ENCODE measurements at regions not wholly inside any gene's neighbourhood (a gene's known extent, or its start where the extent isn't known, plus 50 kb on each side); places are given as distances from the start of the nearest gene placed in this dataset.

DNA sequence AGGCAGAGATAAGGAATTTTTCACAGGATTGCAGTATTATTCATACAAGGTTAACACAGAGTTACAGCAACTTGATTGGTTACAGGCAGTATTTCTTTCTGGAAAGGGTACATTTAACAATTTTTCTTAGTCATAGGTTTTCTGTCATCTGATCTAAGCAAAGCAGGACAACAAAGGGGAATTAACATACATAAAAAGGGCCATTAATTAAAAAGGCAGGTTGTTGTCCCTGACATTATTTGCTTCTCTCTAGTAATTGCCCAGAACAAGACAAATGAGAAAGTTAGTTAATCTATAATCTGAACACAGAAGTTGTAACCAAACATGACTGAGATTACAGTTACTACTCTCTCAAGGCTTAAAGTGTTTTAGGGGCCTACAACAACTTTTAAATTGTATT is 291.4 kb upstream of the LRRTM4 start:
- TF ChIP-seq, protein P1, sequence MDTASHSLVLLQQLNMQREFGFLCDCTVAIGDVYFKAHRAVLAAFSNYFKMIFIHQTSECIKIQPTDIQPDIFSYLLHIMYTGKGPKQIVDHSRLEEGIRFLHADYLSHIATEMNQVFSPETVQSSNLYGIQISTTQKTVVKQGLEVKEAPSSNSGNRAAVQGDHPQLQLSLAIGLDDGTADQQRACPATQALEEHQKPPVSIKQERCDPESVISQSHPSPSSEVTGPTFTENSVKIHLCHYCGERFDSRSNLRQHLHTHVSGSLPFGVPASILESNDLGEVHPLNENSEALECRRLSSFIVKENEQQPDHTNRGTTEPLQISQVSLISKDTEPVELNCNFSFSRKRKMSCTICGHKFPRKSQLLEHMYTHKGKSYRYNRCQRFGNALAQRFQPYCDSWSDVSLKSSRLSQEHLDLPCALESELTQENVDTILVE (CRISPR knock-in tag; IDR thresholded peaks at IDR 0.05): no peak
- TF ChIP-seq SKI (IDR thresholded peaks at IDR 0.05; ENCODE audit: partially characterized antibody) (no peak), ZNF543 (CRISPR knock-in tag; IDR thresholded peaks at IDR 0.05) (no peak), RARA (CRISPR knock-in tag; IDR thresholded peaks at IDR 0.05) (no peak), HIVEP1 (CRISPR knock-in tag; IDR thresholded peaks at IDR 0.05) (no peak), ESRRA (CRISPR knock-in tag; IDR thresholded peaks at IDR 0.05; ENCODE audit: low read depth) (no peak)
- in situ Hi-C loops (cut with HindIII; ENCODE audit: extremely low pct_ligation_motif_present, low pct_unique_long_range_greater_than_20kb) (no loop called here), intact Hi-C loops (cut with micrococcal nuclease; ENCODE audit: unreplicated experiment) (no loop called here)
- Histone ChIP-seq H3K27me3 (ENCODE audit: control insufficient read depth in 1 of 2, insufficient read depth in 2 of 2, low read length in 2 of 2) (no peaks in the 10 kb centered on the region), H4K20me1 (ENCODE audit: insufficient read depth, low read length) (no peaks in the 10 kb centered on the region), H3K4me1 (ENCODE audit: insufficient read depth, low read length) (peaks cover 15% of the 10 kb centered on the region; the same call in 1 of the 2 replicates), H3K36me3 (replicated peaks in 1 of 2; ENCODE audit: control insufficient read depth in 1 of 2, insufficient read depth in 2 of 2, low read length in 2 of 2) (no peaks in the 10 kb centered on the region), H3K9ac (ENCODE audit: insufficient read depth, low read depth, low read length) (no peak overlapping the region), H3K9me3 (ENCODE audit: low read length) (no peaks in the 10 kb centered on the region), H3K27ac (ENCODE audit: extremely low read length, insufficient read depth, low read length) (no peak overlapping the region), H2AFZ (ENCODE audit: low read length) (no peak overlapping the region), H3K79me2 (ENCODE audit: insufficient read depth, low read length) (no peaks in the 10 kb centered on the region), H3K4me3 (replicated peaks in 1 of 3; ENCODE audit: insufficient read depth in 1 of 3, low read depth in 2 of 3, low read length in 3 of 3) (no peak overlapping the region), H3K4me2 (ENCODE audit: low read depth, low read length) (no peak overlapping the region)
- CTCF ChIA-PET (ENCODE audit: low intra/inter-chr PET ratio, low total read pairs): no interaction called here
- POLR2A ChIA-PET: no interaction called here
- peak; percentile 71 for FAIRE-seq
- no TSS peak for BruUV-seq (replicated peaks)
- ATAC-seq: no peak
- no peak for DNase-seq (ENCODE audit: low spot score)

DNA sequence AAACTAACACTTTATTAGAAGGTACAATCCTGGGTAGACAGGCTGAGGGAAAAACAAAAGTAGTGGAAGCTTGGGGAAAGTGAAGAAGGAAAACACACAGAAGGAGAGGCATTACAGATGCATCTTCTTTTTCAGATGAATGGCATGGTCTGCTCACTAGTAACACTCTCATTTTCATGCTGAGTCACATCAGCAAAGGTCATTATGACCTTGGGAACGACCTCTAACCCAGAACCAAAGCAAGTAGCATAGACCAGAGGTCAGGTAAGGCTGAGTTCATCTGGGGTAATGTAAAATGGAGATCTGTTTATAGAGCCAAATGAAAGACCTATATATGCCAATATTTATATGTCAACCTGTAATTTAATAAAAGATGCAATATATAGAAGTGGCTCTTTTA is 294.4 kb upstream of the LRRTM4 start:
- Histone ChIP-seq H4K20me1 (ENCODE audit: insufficient read depth, low read length) (no peaks in the 10 kb centered on the region), H3K79me2 (ENCODE audit: insufficient read depth, low read length) (no peaks in the 10 kb centered on the region), H2AFZ (ENCODE audit: low read length) (no peak overlapping the region), H3K4me1 (ENCODE audit: insufficient read depth, low read length) (peaks cover 15% of the 10 kb centered on the region; the same call in 1 of the 2 replicates), H3K9ac (ENCODE audit: insufficient read depth, low read depth, low read length) (no peak overlapping the region), H3K9me3 (ENCODE audit: low read length) (no peaks in the 10 kb centered on the region), H3K27me3 (ENCODE audit: control insufficient read depth in 1 of 2, insufficient read depth in 2 of 2, low read length in 2 of 2) (no peaks in the 10 kb centered on the region), H3K4me2 (ENCODE audit: low read depth, low read length) (no peak overlapping the region), H3K27ac (ENCODE audit: extremely low read length, insufficient read depth, low read length) (no peak overlapping the region), H3K36me3 (replicated peaks in 1 of 2; ENCODE audit: control insufficient read depth in 1 of 2, insufficient read depth in 2 of 2, low read length in 2 of 2) (no peaks in the 10 kb centered on the region), H3K4me3 (replicated peaks in 1 of 3; ENCODE audit: insufficient read depth in 1 of 3, low read depth in 2 of 3, low read length in 3 of 3) (no peak overlapping the region)
- ChIA-PET POLR2A (no interaction called here), CTCF (ENCODE audit: low intra/inter-chr PET ratio, low total read pairs) (no interaction called here)
- no peak for ATAC-seq
- WGBS (ENCODE audit: low lambda C conversion rate): 27% methylated on average over 1 of the region's 1 CpG
- in situ Hi-C loops (cut with HindIII; ENCODE audit: extremely low pct_ligation_motif_present, low pct_unique_long_range_greater_than_20kb) (no loop called here), intact Hi-C loops (cut with micrococcal nuclease; ENCODE audit: unreplicated experiment) (no loop called here)
- no TSS peak for BruUV-seq (replicated peaks)
- FAIRE-seq: peak; percentile 39
- no peak for DNase-seq (ENCODE audit: low spot score)
- TF ChIP-seq ZNF615 (CRISPR knock-in tag; IDR thresholded peaks at IDR 0.05; ENCODE audit: borderline replicate concordance) (no peak), ZNF317 (CRISPR knock-in tag; IDR thresholded peaks at IDR 0.05) (no peak), MAFG (CRISPR knock-in tag; IDR thresholded peaks at IDR 0.05) (no peak), GZF1 (CRISPR knock-in tag; IDR thresholded peaks at IDR 0.05) (no peak), SP140L (CRISPR knock-in tag; IDR thresholded peaks at IDR 0.05; ENCODE audit: borderline replicate concordance) (no peak), ZNF564 (CRISPR knock-in tag; IDR thresholded peaks at IDR 0.05) (no peak), RARA (CRISPR knock-in tag; IDR thresholded peaks at IDR 0.05) (0 out of 2 replicates have a peak, but pooled peaks have one; percentile 12), ZNF343 (CRISPR knock-in tag; IDR thresholded peaks at IDR 0.05) (no peak), MXI1 (IDR thresholded peaks at IDR 0.05; ENCODE audit: borderline replicate concordance, low read depth, low read length) (no peak), RXRB (CRISPR knock-in tag; IDR thresholded peaks at IDR 0.05; ENCODE audit: borderline replicate concordance) (peak; percentile 58)
- TF ChIP-seq, protein P2, sequence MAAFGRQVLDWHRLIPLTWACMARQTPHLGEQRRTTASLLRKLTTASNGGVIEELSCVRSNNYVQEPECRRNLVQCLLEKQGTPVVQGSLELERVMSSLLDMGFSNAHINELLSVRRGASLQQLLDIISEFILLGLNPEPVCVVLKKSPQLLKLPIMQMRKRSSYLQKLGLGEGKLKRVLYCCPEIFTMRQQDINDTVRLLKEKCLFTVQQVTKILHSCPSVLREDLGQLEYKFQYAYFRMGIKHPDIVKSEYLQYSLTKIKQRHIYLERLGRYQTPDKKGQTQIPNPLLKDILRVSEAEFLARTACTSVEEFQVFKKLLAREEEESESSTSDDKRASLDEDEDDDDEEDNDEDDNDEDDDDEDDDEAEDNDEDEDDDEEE (CRISPR knock-in tag; IDR thresholded peaks at IDR 0.05): no peak
- TF ChIP-seq, protein P3, sequence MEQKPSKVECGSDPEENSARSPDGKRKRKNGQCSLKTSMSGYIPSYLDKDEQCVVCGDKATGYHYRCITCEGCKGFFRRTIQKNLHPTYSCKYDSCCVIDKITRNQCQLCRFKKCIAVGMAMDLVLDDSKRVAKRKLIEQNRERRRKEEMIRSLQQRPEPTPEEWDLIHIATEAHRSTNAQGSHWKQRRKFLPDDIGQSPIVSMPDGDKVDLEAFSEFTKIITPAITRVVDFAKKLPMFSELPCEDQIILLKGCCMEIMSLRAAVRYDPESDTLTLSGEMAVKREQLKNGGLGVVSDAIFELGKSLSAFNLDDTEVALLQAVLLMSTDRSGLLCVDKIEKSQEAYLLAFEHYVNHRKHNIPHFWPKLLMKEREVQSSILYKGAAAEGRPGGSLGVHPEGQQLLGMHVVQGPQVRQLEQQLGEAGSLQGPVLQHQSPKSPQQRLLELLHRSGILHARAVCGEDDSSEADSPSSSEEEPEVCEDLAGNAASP (CRISPR knock-in tag; IDR thresholded peaks at IDR 0.05; ENCODE audit: borderline replicate concordance): peak; percentile 88; the same call in 1 of the 2 replicates

All from HepG2 (cell line).